ENCODE measurements at regions not wholly inside any gene's neighbourhood (a gene's known extent, or its start where the extent isn't known, plus 50 kb on each side); places are given as distances from the start of the nearest gene placed in this dataset.

- no peaks in the 10 kb centered on the region for H4K20me1 ChIP-seq (ENCODE audit: control insufficient read depth, insufficient read depth)
- FAIRE-seq (no peak), ATAC-seq (no peak), DNase-seq (ENCODE audit: low read depth, low spot score) (no peak)
- WGBS (ENCODE audit: insufficient coverage, insufficient replicate concordance, low lambda C conversion rate, missing lambda C conversion rate), result 23% methylated on average over 4 of the region's 4 CpGs
- H3K4me1 ChIP-seq (ENCODE audit: control insufficient read depth, insufficient read depth, low read length), result no peaks in the 10 kb centered on the region
- ChIA-PET SMC1A (ENCODE audit: uncharacterized antibody, unreplicated experiment) (interaction anchor here (1.0 kb wide), 1 partner anchor 19 kb away, joined by 3 read pairs; no protein-coding TSS in a partner anchor), RAD21 (ENCODE audit: unreplicated experiment) (no interaction called here), CTCF (interaction anchor here (0.8 kb wide), 1 partner anchor 14 kb away, joined by 4 read pairs; no protein-coding TSS in a partner anchor), POLR2A (no interaction called here)
- H3K9ac ChIP-seq (ENCODE audit: control insufficient read depth, insufficient read depth, low read length), result no peak overlapping the region
- intact Hi-C loops (cut with micrococcal nuclease; ENCODE audit: unreplicated experiment) (no loop called here), in situ Hi-C loops (cut with MboI) (no loop called here)
- no peaks in the 10 kb centered on the region for H3K36me3 ChIP-seq (ENCODE audit: control insufficient read depth in 2 of 2, insufficient read depth in 2 of 2, low read length in 1 of 2)
- H3K79me2 ChIP-seq (ENCODE audit: control insufficient read depth, insufficient read depth, low read length), result no peaks in the 10 kb centered on the region
- no peak overlapping the region for H3K4me2 ChIP-seq (ENCODE audit: control insufficient read depth, insufficient read depth)
- TF ChIP-seq SMARCA5 (IDR thresholded peaks at IDR 0.05), result no peak
- no peak for TF ChIP-seq BMI1 (IDR thresholded peaks at IDR 0.05; ENCODE audit: borderline replicate concordance)
- TF ChIP-seq RELA (IDR thresholded peaks at IDR 0.05; ENCODE audit: borderline replicate concordance, partially characterized antibody), result no peak
- TF ChIP-seq, protein P1, sequence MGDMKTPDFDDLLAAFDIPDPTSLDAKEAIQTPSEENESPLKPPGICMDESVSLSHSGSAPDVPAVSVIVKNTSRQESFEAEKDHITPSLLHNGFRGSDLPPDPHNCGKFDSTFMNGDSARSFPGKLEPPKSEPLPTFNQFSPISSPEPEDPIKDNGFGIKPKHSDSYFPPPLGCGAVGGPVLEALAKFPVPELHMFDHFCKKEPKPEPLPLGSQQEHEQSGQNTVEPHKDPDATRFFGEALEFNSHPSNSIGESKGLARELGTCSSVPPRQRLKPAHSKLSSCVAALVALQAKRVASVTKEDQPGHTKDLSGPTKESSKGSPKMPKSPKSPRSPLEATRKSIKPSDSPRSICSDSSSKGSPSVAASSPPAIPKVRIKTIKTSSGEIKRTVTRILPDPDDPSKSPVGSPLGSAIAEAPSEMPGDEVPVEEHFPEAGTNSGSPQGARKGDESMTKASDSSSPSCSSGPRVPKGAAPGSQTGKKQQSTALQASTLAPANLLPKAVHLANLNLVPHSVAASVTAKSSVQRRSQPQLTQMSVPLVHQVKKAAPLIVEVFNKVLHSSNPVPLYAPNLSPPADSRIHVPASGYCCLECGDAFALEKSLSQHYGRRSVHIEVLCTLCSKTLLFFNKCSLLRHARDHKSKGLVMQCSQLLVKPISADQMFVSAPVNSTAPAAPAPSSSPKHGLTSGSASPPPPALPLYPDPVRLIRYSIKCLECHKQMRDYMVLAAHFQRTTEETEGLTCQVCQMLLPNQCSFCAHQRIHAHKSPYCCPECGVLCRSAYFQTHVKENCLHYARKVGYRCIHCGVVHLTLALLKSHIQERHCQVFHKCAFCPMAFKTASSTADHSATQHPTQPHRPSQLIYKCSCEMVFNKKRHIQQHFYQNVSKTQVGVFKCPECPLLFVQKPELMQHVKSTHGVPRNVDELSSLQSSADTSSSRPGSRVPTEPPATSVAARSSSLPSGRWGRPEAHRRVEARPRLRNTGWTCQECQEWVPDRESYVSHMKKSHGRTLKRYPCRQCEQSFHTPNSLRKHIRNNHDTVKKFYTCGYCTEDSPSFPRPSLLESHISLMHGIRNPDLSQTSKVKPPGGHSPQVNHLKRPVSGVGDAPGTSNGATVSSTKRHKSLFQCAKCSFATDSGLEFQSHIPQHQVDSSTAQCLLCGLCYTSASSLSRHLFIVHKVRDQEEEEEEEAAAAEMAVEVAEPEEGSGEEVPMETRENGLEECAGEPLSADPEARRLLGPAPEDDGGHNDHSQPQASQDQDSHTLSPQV (IDR thresholded peaks at IDR 0.05), result no peak
- no peak for TF ChIP-seq RELB (IDR thresholded peaks at IDR 0.05; ENCODE audit: low read depth)
- TF ChIP-seq SKIL (IDR thresholded peaks at IDR 0.05; ENCODE audit: low read depth, poor library complexity, severe bottlenecking), result no peak
- no peaks in the 10 kb centered on the region for H3K9me3 ChIP-seq (replicated peaks; ENCODE audit: control insufficient read depth, insufficient read depth, low read length)
- no TSS peak for BruUV-seq (replicated peaks)
- no peak overlapping the region for H3K27ac ChIP-seq (ENCODE audit: control insufficient read depth, insufficient read depth)
- no peak overlapping the region for H2AFZ ChIP-seq (ENCODE audit: control insufficient read depth, low read depth, low read length)
- H3K27me3 ChIP-seq (replicated peaks in 1 of 2; ENCODE audit: control insufficient read depth in 2 of 2, insufficient read depth in 2 of 2, low read length in 1 of 2), result peaks cover 0 to 6% of the 10 kb centered on the region in 2 experiments; a peak in 2 of 4 replicates
- H3K4me3 ChIP-seq, result no peak overlapping the region
These were observed 52.2 kb upstream of the ETS2 start for GRCh38 chr21:38753557-38753971.
